OCI-LY7 (cell line): ENCODE measurements at regions not wholly inside any gene's neighbourhood (a gene's known extent, or its start where the extent isn't known, plus 50 kb on each side); places are given as distances from the start of the nearest gene placed in this dataset.

Experiments used
- BruUV-seq: library from RNA; stranded (reverse); fragments of 400-500 nt; replicated peaks from 2 replicates; lab custom pipeline; 2021; lab: Mats Ljungman, UMichigan
- CTCF ChIA-PET: fragments of 300-600 bp; sonication (Branson Sonifier 250); formaldehyde crosslinking; loops from one replicate; lab custom pipeline; 2022; ENCODE audit warnings: antibody characterized with exemption; ENCODE audit not compliant: unreplicated experiment; lab: Charles Lee
- POLR2A ChIA-PET: fragments of 300-600 bp; sonication (Branson Sonifier 250); formaldehyde crosslinking; loops from one replicate; lab custom pipeline; 2022; ENCODE audit warnings: antibody characterized with exemption; lab: Charles Lee
- DNase-seq: peaks from one replicate; pipeline ENCODE4 v3.0.0-alpha.2; 2015; ENCODE audit warnings: low spot score
- H2AFZ ChIP-seq: fragments of 200-600 bp; sonication (generic), shearing (Covaris generic); 2 replicates; pipeline ENCODE4 v1.6.1; 2014; ENCODE audit warnings: mild to moderate bottlenecking, antibody characterized with exemption, low read length, moderate library complexity
- H3K27ac ChIP-seq: fragments of 200-600 bp; sonication (generic); 2 replicates; pipeline ENCODE4 v1.5.1; 2014; ENCODE audit warnings: mixed run types, low read depth, mild to moderate bottlenecking, moderate library complexity, low read length, inconsistent platforms; ENCODE audit not compliant: poor library complexity, severe bottlenecking
- H3K36me3 ChIP-seq: fragments of 200-600 bp; sonication (generic); 2 replicates; pipeline ENCODE4 v1.6.1; 2014; ENCODE audit warnings: mild to moderate bottlenecking, antibody characterized with exemption, low read length, moderate library complexity, mixed read lengths; ENCODE audit not compliant: insufficient read depth
- H3K4me1 ChIP-seq: fragments of 200-600 bp; sonication (generic); 2 replicates; pipeline ENCODE4 v1.5.1; 2014; ENCODE audit warnings: mild to moderate bottlenecking, low read length; ENCODE audit not compliant: insufficient read depth, poor library complexity, severe bottlenecking
- H3K4me2 ChIP-seq: fragments of 200-600 bp; sonication (generic); 2 replicates; pipeline ENCODE4 v1.6.1; 2014; ENCODE audit warnings: mild to moderate bottlenecking, low read length
- H3K4me3 ChIP-seq: fragments of 200-600 bp; sonication (generic); 2 replicates; pipeline ENCODE4 v1.5.1; 2014; ENCODE audit warnings: mild to moderate bottlenecking, low read depth, low read length; ENCODE audit not compliant: poor library complexity, severe bottlenecking
- H3K79me2 ChIP-seq: fragments of 200-600 bp; sonication (generic); 2 replicates; pipeline ENCODE4 v1.6.1; 2016; ENCODE audit warnings: low read depth, mild to moderate bottlenecking, low read length, moderate library complexity, mixed read lengths; ENCODE audit not compliant: insufficient read depth
- H3K9me2 ChIP-seq: fragments of 200-600 bp; sonication (generic); 2 replicates; pipeline ENCODE4 v1.6.1; 2016; ENCODE audit warnings: mild to moderate bottlenecking, low read length, mixed read lengths; ENCODE audit not compliant: insufficient read depth
- H3K9me3 ChIP-seq: fragments of 200-600 bp; sonication (generic); 2 replicates; pipeline ENCODE4 v1.6.1; 2014; ENCODE audit warnings: mild to moderate bottlenecking, mixed run types, low read length, mixed read lengths
- H4K20me1 ChIP-seq: fragments of 200-600 bp; sonication (generic); 2 replicates; pipeline ENCODE4 v1.6.1; 2014; ENCODE audit warnings: mild to moderate bottlenecking, antibody characterized with exemption, low read length, moderate library complexity, mixed read lengths; ENCODE audit not compliant: insufficient read depth
- EZH2phosphoT487 ChIP-seq: fragments of 200-600 bp; sonication (generic); IDR thresholded peaks from 2 replicates; pipeline ENCODE4 v1.6.1; 2018; ENCODE audit warnings: low read depth, borderline replicate concordance, mild to moderate bottlenecking, mixed run types, antibody characterized with exemption, low read length, moderate library complexity, mixed read lengths
- intact Hi-C: fragments of 100-400 bp; cut with micrococcal nuclease; formaldehyde crosslinking; loops from one replicate; pipeline ENCODE4 v1.10.0; 2022; ENCODE audit not compliant: unreplicated experiment
- TF ChIP-seq, protein P1 (sequence below): fragments of 200-600 bp; sonication (generic); conservative IDR thresholded peaks from 2 replicates; pipeline ENCODE4 v1.5.1; 2014; ENCODE audit warnings: mild to moderate bottlenecking, antibody characterized with exemption, low read length, moderate library complexity, mixed read lengths

DNA sequence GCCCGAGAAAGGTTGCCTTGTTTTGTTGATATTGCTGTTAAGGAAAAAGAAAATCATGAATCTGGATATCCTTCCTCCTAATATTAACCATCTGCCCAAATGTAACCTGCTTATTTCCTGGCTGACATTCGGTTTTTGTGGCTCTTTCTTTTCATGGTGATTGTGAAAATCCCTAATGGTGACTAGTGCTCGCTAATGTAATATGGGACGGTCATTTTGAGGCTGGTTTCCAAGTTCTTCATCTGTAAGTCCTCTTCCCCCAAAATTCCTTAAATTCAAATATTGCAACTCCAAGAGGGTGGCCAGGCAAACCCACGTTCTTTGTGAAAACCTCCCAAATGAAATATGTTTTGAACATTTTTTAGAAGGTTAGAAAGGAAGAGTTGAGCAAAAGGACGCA lies 63.1 kb upstream of the MAMDC2 start:
- no peak for TF ChIP-seq EZH2phosphoT487
- TF ChIP-seq, protein P1, sequence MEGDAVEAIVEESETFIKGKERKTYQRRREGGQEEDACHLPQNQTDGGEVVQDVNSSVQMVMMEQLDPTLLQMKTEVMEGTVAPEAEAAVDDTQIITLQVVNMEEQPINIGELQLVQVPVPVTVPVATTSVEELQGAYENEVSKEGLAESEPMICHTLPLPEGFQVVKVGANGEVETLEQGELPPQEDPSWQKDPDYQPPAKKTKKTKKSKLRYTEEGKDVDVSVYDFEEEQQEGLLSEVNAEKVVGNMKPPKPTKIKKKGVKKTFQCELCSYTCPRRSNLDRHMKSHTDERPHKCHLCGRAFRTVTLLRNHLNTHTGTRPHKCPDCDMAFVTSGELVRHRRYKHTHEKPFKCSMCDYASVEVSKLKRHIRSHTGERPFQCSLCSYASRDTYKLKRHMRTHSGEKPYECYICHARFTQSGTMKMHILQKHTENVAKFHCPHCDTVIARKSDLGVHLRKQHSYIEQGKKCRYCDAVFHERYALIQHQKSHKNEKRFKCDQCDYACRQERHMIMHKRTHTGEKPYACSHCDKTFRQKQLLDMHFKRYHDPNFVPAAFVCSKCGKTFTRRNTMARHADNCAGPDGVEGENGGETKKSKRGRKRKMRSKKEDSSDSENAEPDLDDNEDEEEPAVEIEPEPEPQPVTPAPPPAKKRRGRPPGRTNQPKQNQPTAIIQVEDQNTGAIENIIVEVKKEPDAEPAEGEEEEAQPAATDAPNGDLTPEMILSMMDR, result no peak
- ChIA-PET POLR2A (no interaction called here), CTCF (no interaction called here)
- no peaks in the 10 kb centered on the region for H3K9me3 ChIP-seq
- H3K9me2 ChIP-seq, result no peaks in the 10 kb centered on the region
- H2AFZ ChIP-seq, result no peak overlapping the region
- intact Hi-C loops, result no loop called here
- H3K27ac ChIP-seq, result no peak overlapping the region
- DNase-seq, result no peak
- no peak overlapping the region for H3K4me2 ChIP-seq
- H3K36me3 ChIP-seq, result no peaks in the 10 kb centered on the region
- H3K4me3 ChIP-seq, result no peak overlapping the region
- H3K79me2 ChIP-seq, result no peaks in the 10 kb centered on the region
- no peaks in the 10 kb centered on the region for H3K4me1 ChIP-seq
- H4K20me1 ChIP-seq, result no peaks in the 10 kb centered on the region
- no TSS peak for BruUV-seq

- BruUV-seq, result no TSS peak
- Histone ChIP-seq H3K27ac (no peak overlapping the region), H3K9me2 (no peaks in the 10 kb centered on the region), H4K20me1 (no peaks in the 10 kb centered on the region), H3K4me2 (no peak overlapping the region), H3K4me1 (no peaks in the 10 kb centered on the region), H3K36me3 (no peaks in the 10 kb centered on the region), H3K79me2 (no peaks in the 10 kb centered on the region), H2AFZ (no peak overlapping the region), H3K4me3 (no peak overlapping the region), H3K9me3 (no peaks in the 10 kb centered on the region)
- ChIA-PET POLR2A (no interaction called here), CTCF (no interaction called here)
- TF ChIP-seq EZH2phosphoT487, result no peak
- TF ChIP-seq, protein P1, result no peak
- intact Hi-C loops, result no loop called here
- DNase-seq, result no peak
Measured at GRCh38 chr9:69981686-69982445, 61.8 kb upstream of the MAMDC2 start.

GRCh38 chr9:69984831-69985230 lies 58.8 kb upstream of the MAMDC2 start:
- H2AFZ ChIP-seq, result no peak overlapping the region
- H3K36me3 ChIP-seq, result no peaks in the 10 kb centered on the region
- no peaks in the 10 kb centered on the region for H3K9me3 ChIP-seq
- no peaks in the 10 kb centered on the region for H4K20me1 ChIP-seq
- no peak overlapping the region for H3K4me3 ChIP-seq
- H3K4me1 ChIP-seq, result no peaks in the 10 kb centered on the region
- no peak for DNase-seq
- no peaks in the 10 kb centered on the region for H3K79me2 ChIP-seq
- no peak overlapping the region for H3K4me2 ChIP-seq
- TF ChIP-seq, protein P1, result no peak
- no peak for TF ChIP-seq EZH2phosphoT487
- no peaks in the 10 kb centered on the region for H3K9me2 ChIP-seq
- no peak overlapping the region for H3K27ac ChIP-seq
- no TSS peak for BruUV-seq
- CTCF ChIA-PET, result no interaction called here
- intact Hi-C loops, result no loop called here
- POLR2A ChIA-PET, result no interaction called here
